H1 (cell line): ENCODE measurements at regions not wholly inside any gene's neighbourhood (a gene's known extent, or its start where the extent isn't known, plus 50 kb on each side); places are given as distances from the start of the nearest gene placed in this dataset.

ENCODE experiments used
- BRCA1 ChIP-seq: IDR thresholded peaks from 2 replicates; pipeline ENCODE4 v1.6.1; 2012; ENCODE audit warnings: low read depth, low read length, improper control_type of control experiment
- CBX8 ChIP-seq: fragments of 300-800, 300-1000 bp; sonication (generic); IDR thresholded peaks from 2 replicates; pipeline ENCODE4 v1.7.1; 2016; ENCODE audit warnings: low read depth, low read length, borderline replicate concordance
- CEBPB ChIP-seq: IDR thresholded peaks from 2 replicates; pipeline ENCODE4 v1.6.1; 2012; ENCODE audit warnings: low read depth, low read length
- CTBP2 ChIP-seq: IDR thresholded peaks from 2 replicates; pipeline ENCODE4 v1.7.0; 2011; ENCODE audit warnings: borderline replicate concordance, mild to moderate bottlenecking, moderate library complexity, mixed read lengths, low read length; ENCODE audit not compliant: insufficient read depth, insufficient read length
- NANOG ChIP-seq: IDR thresholded peaks from 2 replicates; pipeline ENCODE4 v1.6.1; 2011; ENCODE audit warnings: low read length, low read depth, mild to moderate bottlenecking, inconsistent platforms; ENCODE audit not compliant: insufficient read depth, poor library complexity, severe bottlenecking
- RBBP5 ChIP-seq: IDR thresholded peaks from 2 replicates; pipeline ENCODE4 v1.7.1; 2012; ENCODE audit warnings: low read depth, mild to moderate bottlenecking, inconsistent platforms, low read length, moderate library complexity, borderline replicate concordance
- TCF12 ChIP-seq: IDR thresholded peaks from 2 replicates; pipeline ENCODE4 v1.6.1; 2011; ENCODE audit warnings: low read depth, mild to moderate bottlenecking, low read length
- TEAD4 ChIP-seq: IDR thresholded peaks from 2 replicates; pipeline ENCODE4 v1.6.1; 2012; ENCODE audit warnings: low read depth, low read length, inconsistent platforms, mixed read lengths

- TF ChIP-seq TEAD4 (no peak), RBBP5 (no peak), NANOG (no peak), CTBP2 (no peak), TCF12 (no peak), CEBPB (no peak), BRCA1 (no peak), CBX8 (no peak)
Observed at GRCh38 chr1:164433141-164433817, 125.7 kb upstream of the PBX1 start (continued).
